ENCODE measurements at regions not wholly inside any gene's neighbourhood (a gene's known extent, or its start where the extent isn't known, plus 50 kb on each side); places are given as distances from the start of the nearest gene placed in this dataset.
"Not testable (repeated sequence)": the region's sequence is repeated elsewhere in the genome, so short reads cannot be mapped to it uniquely, and the experiment has no call there.

- 95% methylated on average over 8 of the region's 8 CpGs for WGBS
- H3K4me3 ChIP-seq (ENCODE audit: low read length in 2 of 2); H3K9me3 ChIP-seq (ENCODE audit: control insufficient read depth in 2 of 2, insufficient read depth in 1 of 2, low read length in 1 of 2); H3K27me3 ChIP-seq (ENCODE audit: control insufficient read depth in 2 of 2, insufficient read depth in 1 of 2, low read length in 1 of 2); H3K27ac ChIP-seq (ENCODE audit: low read depth in 1 of 2, low read length in 1 of 2); H3K4me1 ChIP-seq (ENCODE audit: control insufficient read depth in 2 of 2, insufficient read depth in 2 of 2, low read length in 2 of 2); H3K36me3 ChIP-seq (ENCODE audit: control insufficient read depth in 2 of 2, insufficient read depth in 2 of 2, low read length in 1 of 2); DNase-seq (ENCODE audit: low read depth in 6 of 9, low spot score in 9 of 9): not testable (repeated sequence)
Observed at GRCh38 chr13:99669096-99669495, 167.8 kb downstream of the TM9SF2 start.

GRCh38 chr13:99666146-99666805 lies 165.0 kb downstream of the TM9SF2 start:
- H3K27ac ChIP-seq (ENCODE audit: low read depth in 1 of 2, low read length in 1 of 2) = no peak overlapping the region
- H3K27me3 ChIP-seq (ENCODE audit: control insufficient read depth in 2 of 2, insufficient read depth in 1 of 2, low read length in 1 of 2) = peaks cover 0 to 12% of the 10 kb centered on the region in 2 donors
- no peaks in the 10 kb centered on the region for H3K4me1 ChIP-seq (ENCODE audit: control insufficient read depth in 2 of 2, insufficient read depth in 2 of 2, low read length in 2 of 2)
- H3K4me3 ChIP-seq (ENCODE audit: low read length in 2 of 2) = no peak overlapping the region
- DNase-seq (ENCODE audit: low read depth in 6 of 9, low spot score in 9 of 9) = no peak
- H3K36me3 ChIP-seq (ENCODE audit: control insufficient read depth in 2 of 2, insufficient read depth in 2 of 2, low read length in 1 of 2) = no peaks in the 10 kb centered on the region
- 89% methylated on average over 8 of the region's 8 CpGs for WGBS
- H3K9me3 ChIP-seq (ENCODE audit: control insufficient read depth in 2 of 2, insufficient read depth in 1 of 2, low read length in 1 of 2) = no peaks in the 10 kb centered on the region

- Histone ChIP-seq H3K9me3 (ENCODE audit: control insufficient read depth in 2 of 2, insufficient read depth in 1 of 2, low read length in 1 of 2) (no peaks in the 10 kb centered on the region), H3K27me3 (ENCODE audit: control insufficient read depth in 2 of 2, insufficient read depth in 1 of 2, low read length in 1 of 2) (peaks cover 0 to 12% of the 10 kb centered on the region in 2 donors), H3K27ac (ENCODE audit: low read depth in 1 of 2, low read length in 1 of 2) (no peak overlapping the region), H3K36me3 (ENCODE audit: control insufficient read depth in 2 of 2, insufficient read depth in 2 of 2, low read length in 1 of 2) (no peaks in the 10 kb centered on the region), H3K4me3 (ENCODE audit: low read length in 2 of 2) (no peak overlapping the region), H3K4me1 (ENCODE audit: control insufficient read depth in 2 of 2, insufficient read depth in 2 of 2, low read length in 2 of 2) (no peaks in the 10 kb centered on the region)
- DNase-seq (ENCODE audit: low read depth in 6 of 9, low spot score in 9 of 9) = no peak
- 96% methylated on average over 9 of the region's 9 CpGs for WGBS
Observed at GRCh38 chr13:99665711-99666110, 164.4 kb downstream of the TM9SF2 start.

- Histone ChIP-seq H3K27ac (ENCODE audit: low read depth in 1 of 2, low read length in 1 of 2) (no peak overlapping the region), H3K9me3 (ENCODE audit: control insufficient read depth in 2 of 2, insufficient read depth in 1 of 2, low read length in 1 of 2) (no peaks in the 10 kb centered on the region), H3K27me3 (ENCODE audit: control insufficient read depth in 2 of 2, insufficient read depth in 1 of 2, low read length in 1 of 2) (peaks cover 0 to 12% of the 10 kb centered on the region in 2 donors), H3K4me1 (ENCODE audit: control insufficient read depth in 2 of 2, insufficient read depth in 2 of 2, low read length in 2 of 2) (no peaks in the 10 kb centered on the region), H3K36me3 (ENCODE audit: control insufficient read depth in 2 of 2, insufficient read depth in 2 of 2, low read length in 1 of 2) (no peaks in the 10 kb centered on the region), H3K4me3 (ENCODE audit: low read length in 2 of 2) (no peak overlapping the region)
- DNase-seq (ENCODE audit: low read depth in 6 of 9, low spot score in 9 of 9) = no peak
- 99% methylated on average over 2 of the region's 2 CpGs for WGBS
Observed at GRCh38 chr13:99663908-99664307, 162.6 kb downstream of the TM9SF2 start.

- no peaks in the 10 kb centered on the region for H3K9me3 ChIP-seq (ENCODE audit: control insufficient read depth in 2 of 2, insufficient read depth in 1 of 2, low read length in 1 of 2)
- no peak for DNase-seq (ENCODE audit: low read depth in 6 of 9, low spot score in 9 of 9)
- H3K36me3 ChIP-seq (ENCODE audit: control insufficient read depth in 2 of 2, insufficient read depth in 2 of 2, low read length in 1 of 2) = no peaks in the 10 kb centered on the region
- H3K4me3 ChIP-seq (ENCODE audit: low read length in 2 of 2) = no peak overlapping the region
- H3K27me3 ChIP-seq (ENCODE audit: control insufficient read depth in 2 of 2, insufficient read depth in 1 of 2, low read length in 1 of 2) = peaks cover 0 to 14% of the 10 kb centered on the region in 2 donors
- 98% methylated on average over 10 of the region's 10 CpGs for WGBS
- H3K4me1 ChIP-seq (ENCODE audit: control insufficient read depth in 2 of 2, insufficient read depth in 2 of 2, low read length in 2 of 2) = peaks cover 0 to 4% of the 10 kb centered on the region in 2 donors
- no peak overlapping the region for H3K27ac ChIP-seq (ENCODE audit: low read depth in 1 of 2, low read length in 1 of 2)
Observed at GRCh38 chr13:99663185-99663825, 162.0 kb downstream of the TM9SF2 start.

- H3K4me1 ChIP-seq (ENCODE audit: control insufficient read depth in 2 of 2, insufficient read depth in 2 of 2, low read length in 2 of 2) = peaks cover under 1 to 10% of the 10 kb centered on the region in 2 donors
- no peaks in the 10 kb centered on the region for H3K36me3 ChIP-seq (ENCODE audit: control insufficient read depth in 2 of 2, insufficient read depth in 2 of 2, low read length in 1 of 2)
- WGBS = 94% methylated on average over 3 of the region's 3 CpGs
- H3K27me3 ChIP-seq (ENCODE audit: control insufficient read depth in 2 of 2, insufficient read depth in 1 of 2, low read length in 1 of 2) = peaks cover 0 to 21% of the 10 kb centered on the region in 2 donors
- no peak overlapping the region for H3K4me3 ChIP-seq (ENCODE audit: low read length in 2 of 2)
- H3K27ac ChIP-seq (ENCODE audit: low read depth in 1 of 2, low read length in 1 of 2) = no peak overlapping the region
- no peak for DNase-seq (ENCODE audit: low read depth in 6 of 9, low spot score in 9 of 9)
- no peaks in the 10 kb centered on the region for H3K9me3 ChIP-seq (ENCODE audit: control insufficient read depth in 2 of 2, insufficient read depth in 1 of 2, low read length in 1 of 2)
Observed at GRCh38 chr13:99662678-99663077, 161.4 kb downstream of the TM9SF2 start.

- Histone ChIP-seq H3K36me3 (ENCODE audit: control insufficient read depth in 2 of 2, insufficient read depth in 2 of 2, low read length in 1 of 2) (no peaks in the 10 kb centered on the region), H3K9me3 (ENCODE audit: control insufficient read depth in 2 of 2, insufficient read depth in 1 of 2, low read length in 1 of 2) (no peaks in the 10 kb centered on the region), H3K27ac (ENCODE audit: low read depth in 1 of 2, low read length in 1 of 2) (no peak overlapping the region), H3K4me1 (ENCODE audit: control insufficient read depth in 2 of 2, insufficient read depth in 2 of 2, low read length in 2 of 2) (peaks cover 6 to 17% of the 10 kb centered on the region in 2 donors), H3K27me3 (ENCODE audit: control insufficient read depth in 2 of 2, insufficient read depth in 1 of 2, low read length in 1 of 2) (peaks cover 0 to 22% of the 10 kb centered on the region in 2 donors), H3K4me3 (ENCODE audit: low read length in 2 of 2) (no peak overlapping the region)
- DNase-seq (ENCODE audit: low read depth in 6 of 9, low spot score in 9 of 9) = no peak
- WGBS = 95% methylated on average over 3 of the region's 3 CpGs
Observed at GRCh38 chr13:99661791-99662190, 160.5 kb downstream of the TM9SF2 start.

- H3K36me3 ChIP-seq (ENCODE audit: control insufficient read depth in 2 of 2, insufficient read depth in 2 of 2, low read length in 1 of 2) = no peaks in the 10 kb centered on the region
- H3K4me3 ChIP-seq (ENCODE audit: low read length in 2 of 2) = no peak overlapping the region
- H3K4me1 ChIP-seq (ENCODE audit: control insufficient read depth in 2 of 2, insufficient read depth in 2 of 2, low read length in 2 of 2) = peaks cover 6 to 27% of the 10 kb centered on the region in 2 donors
- H3K9me3 ChIP-seq (ENCODE audit: control insufficient read depth in 2 of 2, insufficient read depth in 1 of 2, low read length in 1 of 2) = no peaks in the 10 kb centered on the region
- peaks cover 0 to 22% of the 10 kb centered on the region in 2 donors for H3K27me3 ChIP-seq (ENCODE audit: control insufficient read depth in 2 of 2, insufficient read depth in 1 of 2, low read length in 1 of 2)
- 93% methylated on average over 11 of the region's 11 CpGs for WGBS
- H3K27ac ChIP-seq (ENCODE audit: low read depth in 1 of 2, low read length in 1 of 2) = no peak overlapping the region
- no peak for DNase-seq (ENCODE audit: low read depth in 6 of 9, low spot score in 9 of 9)
Observed at GRCh38 chr13:99659866-99660554, 158.7 kb downstream of the TM9SF2 start.

GRCh38 chr13:99659226-99659625 lies 158.0 kb downstream of the TM9SF2 start:
- H3K27ac ChIP-seq (ENCODE audit: low read depth in 1 of 2, low read length in 1 of 2) = no peak overlapping the region

More at GRCh38 chr13:99659226-99659625, 158.0 kb downstream of the TM9SF2 start:
- no peak overlapping the region for H3K4me3 ChIP-seq (ENCODE audit: low read length in 2 of 2)
- no peaks in the 10 kb centered on the region for H3K9me3 ChIP-seq (ENCODE audit: control insufficient read depth in 2 of 2, insufficient read depth in 1 of 2, low read length in 1 of 2)
- peaks cover 0 to 22% of the 10 kb centered on the region in 2 donors for H3K27me3 ChIP-seq (ENCODE audit: control insufficient read depth in 2 of 2, insufficient read depth in 1 of 2, low read length in 1 of 2)
- 73% methylated on average over 3 of the region's 3 CpGs for WGBS
- H3K36me3 ChIP-seq (ENCODE audit: control insufficient read depth in 2 of 2, insufficient read depth in 2 of 2, low read length in 1 of 2) = no peaks in the 10 kb centered on the region
- H3K4me1 ChIP-seq (ENCODE audit: control insufficient read depth in 2 of 2, insufficient read depth in 2 of 2, low read length in 2 of 2) = peaks cover 6 to 27% of the 10 kb centered on the region in 2 donors
- DNase-seq (ENCODE audit: low read depth in 6 of 9, low spot score in 9 of 9) = peak in 1 of 9 donors; percentile 10

Measured in thymus (tissue), 11 donors.